ENCODE measurements at regions not wholly inside any gene's neighbourhood (a gene's known extent, or its start where the extent isn't known, plus 50 kb on each side); places are given as distances from the start of the nearest gene placed in this dataset.

GRCh38 chr6:95948324-95948723 is 67.5 kb upstream of the FUT9 start (continued):
- TF ChIP-seq PHF8 (IDR thresholded peaks at IDR 0.05; ENCODE audit: borderline replicate concordance, low read length) (no peak), PTTG1 (tag; IDR thresholded peaks at IDR 0.05; ENCODE audit: low read depth) (no peak), PHB2 (IDR thresholded peaks at IDR 0.05; ENCODE audit: low read depth) (no peak), HDAC3 (IDR thresholded peaks at IDR 0.05; ENCODE audit: borderline replicate concordance, partially characterized antibody) (no peak), CC2D1A (IDR thresholded peaks at IDR 0.05) (no peak), POLR2G (IDR thresholded peaks at IDR 0.05; ENCODE audit: low read depth, low read length) (no peak), RFX5 (IDR thresholded peaks at IDR 0.05; ENCODE audit: low read depth, low read length) (no peak), ZNF224 (CRISPR knock-in tag; IDR thresholded peaks at IDR 0.05) (no peak), PTBP1 (IDR thresholded peaks at IDR 0.05; ENCODE audit: low read depth, low read length) (no peak)
- TF ChIP-seq, protein P1, sequence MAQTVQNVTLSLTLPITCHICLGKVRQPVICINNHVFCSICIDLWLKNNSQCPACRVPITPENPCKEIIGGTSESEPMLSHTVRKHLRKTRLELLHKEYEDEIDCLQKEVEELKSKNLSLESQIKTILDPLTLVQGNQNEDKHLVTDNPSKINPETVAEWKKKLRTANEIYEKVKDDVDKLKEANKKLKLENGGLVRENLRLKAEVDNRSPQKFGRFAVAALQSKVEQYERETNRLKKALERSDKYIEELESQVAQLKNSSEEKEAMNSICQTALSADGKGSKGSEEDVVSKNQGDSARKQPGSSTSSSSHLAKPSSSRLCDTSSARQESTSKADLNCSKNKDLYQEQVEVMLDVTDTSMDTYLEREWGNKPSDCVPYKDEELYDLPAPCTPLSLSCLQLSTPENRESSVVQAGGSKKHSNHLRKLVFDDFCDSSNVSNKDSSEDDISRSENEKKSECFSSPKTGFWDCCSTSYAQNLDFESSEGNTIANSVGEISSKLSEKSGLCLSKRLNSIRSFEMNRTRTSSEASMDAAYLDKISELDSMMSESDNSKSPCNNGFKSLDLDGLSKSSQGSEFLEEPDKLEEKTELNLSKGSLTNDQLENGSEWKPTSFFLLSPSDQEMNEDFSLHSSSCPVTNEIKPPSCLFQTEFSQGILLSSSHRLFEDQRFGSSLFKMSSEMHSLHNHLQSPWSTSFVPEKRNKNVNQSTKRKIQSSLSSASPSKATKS (CRISPR knock-in tag; IDR thresholded peaks at IDR 0.05): no peak

- Histone ChIP-seq H3K9ac (ENCODE audit: insufficient read depth in 1 of 2, low read depth in 2 of 2, low read length in 2 of 2) (no peak overlapping the region), H3K36me3 (ENCODE audit: control insufficient read depth, insufficient read depth, low read length) (no peaks in the 10 kb centered on the region), H3K79me2 (ENCODE audit: control insufficient read depth, insufficient read depth, low read length) (no peaks in the 10 kb centered on the region), H3K27me3 (ENCODE audit: control insufficient read depth in 2 of 2, insufficient read depth in 2 of 2, low read length in 2 of 2) (no peaks in the 10 kb centered on the region), H2AFZ (ENCODE audit: low read depth, low read length) (no peak overlapping the region), H4K20me1 (replicated peaks; ENCODE audit: control insufficient read depth, insufficient read depth, low read length) (no peaks in the 10 kb centered on the region), H3K4me2 (ENCODE audit: insufficient read depth, low read length) (no peak overlapping the region), H3K27ac (ENCODE audit: extremely low read depth, low read depth, low read length) (no peak overlapping the region), H3K9me1 (ENCODE audit: control insufficient read depth, insufficient read depth, low read length) (no peaks in the 10 kb centered on the region), H3K9me3 (replicated peaks; ENCODE audit: control insufficient read depth, insufficient read depth, low read depth, low read length) (0 out of 2 replicates have a peak, but pooled peaks cover 2% of the 10 kb centered on the region), H3K4me3 (no peak overlapping the region), H3K4me1 (replicated peaks in 1 of 2; ENCODE audit: control insufficient read depth in 2 of 2, insufficient read depth in 2 of 2, low read length in 2 of 2) (no peaks in the 10 kb centered on the region)
- intact Hi-C loops (cut with micrococcal nuclease): no loop called here
- in situ Hi-C loops (cut with MboI): no loop called here
- no TSS peak for BruUV-seq (replicated peaks)
- ChIA-PET CTCF (ENCODE audit: low intra/inter-chr PET ratio) (no interaction called here), POLR2A (no interaction called here)
- FAIRE-seq (no peak), DNase-seq (ENCODE audit: extremely low read depth in 1 of 4, low spot score in 3 of 4) (no peak), ATAC-seq (no peak)
- 0% methylated on average over 2 of the region's 2 CpGs for WGBS (ENCODE audit: insufficient coverage, low coverage, missing lambda C conversion rate)
- TF ChIP-seq FOXA1 (IDR thresholded peaks at IDR 0.05; ENCODE audit: borderline replicate concordance) (no peak), ZNF121 (CRISPR knock-in tag; conservative IDR thresholded peaks at IDR 0.05) (no peak), SP2 (IDR thresholded peaks at IDR 0.05; ENCODE audit: extremely low read depth, low read depth, low read length, poor library complexity, severe bottlenecking) (no peak), ZNF347 (CRISPR knock-in tag; IDR thresholded peaks at IDR 0.05; ENCODE audit: low read depth) (no peak), ZNF695 (CRISPR knock-in tag; IDR thresholded peaks at IDR 0.05) (no peak), TAF9B (IDR thresholded peaks at IDR 0.05; ENCODE audit: partially characterized antibody) (no peak), ZNF354B (CRISPR knock-in tag; IDR thresholded peaks at IDR 0.05) (no peak), EP400 (IDR thresholded peaks at IDR 0.05) (no peak)
Observed at GRCh38 chr6:95949985-95950384, 65.8 kb upstream of the FUT9 start.
